ENCODE measurements at regions not wholly inside any gene's neighbourhood (a gene's known extent, or its start where the extent isn't known, plus 50 kb on each side); places are given as distances from the start of the nearest gene placed in this dataset.

GRCh38 chr5:29296548-29296947 is 1896.9 kb upstream of the CDH6 start:
- TF ChIP-seq POLR2AphosphoS5 (IDR thresholded peaks at IDR 0.05; ENCODE audit: insufficient read depth, low read depth, low read length): no peak
- TF ChIP-seq CTCF (IDR thresholded peaks at IDR 0.05; ENCODE audit: extremely low read depth in 1 of 2, insufficient read depth in 1 of 2, low read depth in 1 of 2, low read length in 2 of 2): no peak
- no peak for TF ChIP-seq EZH2 (IDR thresholded peaks at IDR 0.05; ENCODE audit: borderline replicate concordance, low read depth, low read length, severe bottlenecking)
- TF ChIP-seq POLR2A (IDR thresholded peaks at IDR 0.05; ENCODE audit: low read depth, low read length): no peak
- TF ChIP-seq MAX (IDR thresholded peaks at IDR 0.05; ENCODE audit: insufficient read depth, insufficient read length): no peak
- TF ChIP-seq GATA2 (IDR thresholded peaks at IDR 0.05; ENCODE audit: insufficient read depth, insufficient read length, low read depth, low read length): no peak
- TF ChIP-seq FOS (IDR thresholded peaks at IDR 0.05; ENCODE audit: borderline replicate concordance, insufficient read depth, low read length): no peak
- TF ChIP-seq JUN (IDR thresholded peaks at IDR 0.05; ENCODE audit: borderline replicate concordance, insufficient read depth, insufficient read length, low read depth): no peak
- no peak for TF ChIP-seq MYC (IDR thresholded peaks at IDR 0.05; ENCODE audit: low read depth, low read length)

All from endothelial cell of umbilical vein (primary cell).